SHP77 (cell line): ENCODE measurements at regions not wholly inside any gene's neighbourhood (a gene's known extent, or its start where the extent isn't known, plus 50 kb on each side); places are given as distances from the start of the nearest gene placed in this dataset.
A peak's percentile ranks its signal among the peaks of the same experiment; 100 is the strongest.
"Not testable (repeated sequence)": the region's sequence is repeated elsewhere in the genome, so short reads cannot be mapped to it uniquely, and the experiment has no call there.

Experiments used
- DNase-seq, 2 experiments: peaks; one replicate each; lab custom pipeline; 2025; lab: John Stamatoyannopoulos, UW

GRCh38 chr11:105432241-105432995 is 177.5 kb upstream of the GRIA4 start:
- no peak for DNase-seq

- no peak for DNase-seq
Observed at GRCh38 chr11:105429096-105429910, 180.6 kb upstream of the GRIA4 start.

GRCh38 chr11:105407101-105407500 is 202.8 kb upstream of the GRIA4 start:
- DNase-seq = no peak

DNA sequence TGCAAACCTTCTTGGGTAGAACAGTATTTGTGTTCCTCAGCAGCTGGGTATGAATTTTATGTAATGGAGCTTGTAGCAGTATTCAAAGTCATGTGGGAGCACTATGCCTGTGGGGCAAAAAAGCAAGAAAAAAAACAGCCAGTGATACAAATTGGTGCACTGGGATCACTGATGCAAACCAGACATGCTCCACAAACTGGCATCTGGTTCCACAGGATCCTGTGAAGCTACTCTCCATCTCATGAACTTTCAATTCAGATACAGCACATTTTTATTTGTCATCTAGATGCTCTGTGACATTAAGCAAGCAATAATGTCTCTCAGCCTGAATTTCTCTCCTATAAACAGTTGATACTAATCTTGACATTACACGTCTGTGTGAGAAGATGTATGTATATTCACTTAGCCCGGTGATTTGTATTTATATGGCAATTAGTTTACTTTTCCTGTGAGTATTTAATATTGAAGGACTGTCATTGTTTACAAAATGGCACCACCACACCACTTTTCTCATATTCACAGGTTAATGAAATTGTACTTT is 208.5 kb upstream of the GRIA4 start:
- DNase-seq = no peak

DNA sequence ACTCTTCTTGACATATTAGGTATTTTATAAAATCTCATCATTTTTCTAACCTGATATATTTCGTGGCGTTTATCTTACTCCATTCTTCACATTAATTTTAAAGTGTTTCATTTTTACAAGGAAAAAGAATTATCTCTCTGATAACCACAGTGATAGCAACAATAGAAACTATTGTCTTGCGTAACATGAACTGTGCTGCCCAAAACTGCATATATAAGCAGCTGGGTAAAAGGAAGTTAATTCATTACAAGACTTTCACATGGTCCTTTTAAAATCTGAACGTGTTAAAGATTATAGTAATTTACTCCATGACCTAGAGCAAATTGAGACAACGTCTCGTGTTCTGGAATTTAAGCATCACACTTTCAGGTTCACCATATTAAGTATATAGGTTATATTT is 210.4 kb upstream of the GRIA4 start:
- DNase-seq = no peak

GRCh38 chr11:105398636-105399035 is 211.2 kb upstream of the GRIA4 start:
- DNase-seq = no peak

DNA sequence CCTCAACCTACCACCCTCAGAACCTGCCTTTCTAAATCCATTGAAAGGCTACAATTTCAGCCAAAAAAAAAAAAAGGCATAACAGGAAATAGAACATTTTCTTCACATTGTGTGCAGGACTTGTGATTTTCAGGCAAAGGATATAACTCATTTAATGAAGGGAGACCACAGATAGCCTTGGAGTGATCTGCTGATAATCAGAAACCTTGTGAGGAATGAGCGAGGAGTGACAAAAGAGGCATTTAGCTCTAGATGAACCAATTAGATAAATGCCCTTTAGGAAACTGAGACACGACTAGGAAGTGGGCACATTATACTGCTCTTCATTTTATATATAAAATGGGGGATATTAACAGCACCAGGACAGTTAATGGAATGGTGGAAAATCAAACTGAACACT is 216.5 kb upstream of the GRIA4 start:
- no peak for DNase-seq

DNA sequence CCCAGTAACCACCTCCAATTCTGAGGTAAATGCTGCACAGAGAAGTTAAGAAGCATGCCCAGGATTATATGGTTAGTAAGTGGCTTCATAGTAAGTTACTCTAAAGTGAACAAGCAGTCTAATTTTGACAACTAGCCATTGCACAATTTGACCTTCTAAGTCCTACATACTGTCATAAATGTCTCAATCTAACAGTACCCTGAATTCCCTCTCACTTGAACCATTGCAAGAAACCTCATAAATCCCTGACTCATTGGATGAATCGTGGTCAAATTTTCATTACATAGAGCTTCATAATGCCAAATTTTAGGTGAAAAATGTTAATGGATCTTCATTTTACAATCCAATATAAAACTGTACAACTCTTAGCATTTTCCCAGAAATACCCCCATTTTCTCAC is 217.3 kb upstream of the GRIA4 start:
- DNase-seq = no peak

DNA sequence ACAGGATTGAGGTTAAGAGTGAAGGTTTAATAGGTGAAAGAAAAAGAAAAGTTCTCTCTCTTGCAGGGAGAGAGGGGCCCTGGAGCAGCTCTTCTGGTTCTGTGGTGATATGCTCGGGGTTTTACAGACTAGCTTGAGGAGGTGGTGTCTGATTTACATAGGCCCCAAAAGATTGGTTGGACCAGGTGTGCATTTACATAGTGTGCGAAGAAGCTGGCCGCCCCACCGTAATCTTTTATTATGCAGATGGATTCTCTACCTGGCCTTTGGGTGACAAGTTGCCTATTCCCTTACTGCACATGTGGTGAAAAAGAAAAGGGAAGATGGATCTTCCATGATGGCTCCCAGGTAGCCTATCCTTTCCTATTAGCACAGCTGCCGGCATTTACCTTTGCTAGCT is 219.9 kb upstream of the GRIA4 start:
- DNase-seq = no peak

DNA sequence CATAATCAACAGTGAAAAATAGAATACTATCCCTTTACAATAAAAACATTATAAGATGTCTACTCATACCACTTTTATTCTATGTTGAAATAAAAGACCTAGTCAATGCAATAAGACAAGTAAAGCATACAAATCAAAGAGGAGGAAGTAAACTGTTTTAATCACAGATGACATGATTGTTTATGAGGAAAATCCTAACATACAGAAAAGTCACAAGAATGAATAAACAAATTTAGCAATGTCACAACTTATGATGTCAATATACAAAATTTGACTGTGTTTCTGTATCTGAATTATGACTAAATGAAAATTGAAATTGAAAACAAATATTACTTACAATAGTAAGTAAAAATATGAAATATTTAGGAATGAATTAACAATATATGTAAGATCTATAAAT is 221.9 kb upstream of the GRIA4 start:
- no peak for DNase-seq

DNA sequence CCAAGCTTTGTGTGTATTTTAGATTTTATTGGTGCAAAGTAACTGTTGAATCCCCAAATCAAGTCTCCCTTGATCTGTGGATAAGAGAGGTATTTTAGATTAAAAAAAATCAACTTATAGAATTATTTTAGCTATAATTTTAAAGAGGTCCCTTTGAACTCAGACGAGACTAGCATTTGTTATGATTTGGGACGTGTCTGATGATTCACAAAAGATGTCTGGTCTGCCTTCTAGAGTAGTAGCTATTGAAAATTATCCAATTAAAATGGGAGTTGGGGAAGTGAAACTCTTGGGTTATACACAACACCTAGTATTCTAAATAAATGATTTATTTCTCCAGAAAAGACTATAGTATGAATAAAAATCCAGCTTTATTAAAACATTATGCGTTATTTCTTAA is 227.9 kb upstream of the GRIA4 start:
- DNase-seq = no peak

DNA sequence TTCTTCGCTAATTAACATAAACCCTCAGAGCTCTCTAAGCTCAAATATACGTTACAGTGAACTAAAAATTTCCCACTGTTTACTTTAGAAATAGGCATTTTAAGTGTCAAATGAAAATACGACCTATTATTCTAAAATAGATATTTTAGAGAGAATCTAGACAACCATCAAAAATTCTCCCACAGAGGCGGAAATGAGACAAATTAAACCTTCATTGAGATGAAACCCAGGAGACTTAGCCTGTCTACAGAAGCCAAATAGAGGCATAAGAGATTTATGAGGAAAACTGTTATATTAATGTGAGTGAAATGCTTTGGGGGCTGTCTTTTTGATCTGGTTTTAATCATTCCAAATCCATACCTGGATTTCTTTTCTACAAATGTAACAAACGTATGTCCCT is 232.0 kb upstream of the GRIA4 start:
- no peak for DNase-seq

- no peak for DNase-seq
Observed at GRCh38 chr11:105372206-105372605, 232.6 kb upstream of the CARD18 start.

GRCh38 chr11:105371311-105371710 is 231.7 kb upstream of the CARD18 start:
- DNase-seq = no peak

- no peak for DNase-seq
Observed at GRCh38 chr11:105368711-105369110, 229.1 kb upstream of the CARD18 start.

GRCh38 chr11:105367129-105367528 is 227.6 kb upstream of the CARD18 start:
- no peak for DNase-seq

GRCh38 chr11:105361651-105362050 is 222.1 kb upstream of the CARD18 start:
- DNase-seq = no peak

DNA sequence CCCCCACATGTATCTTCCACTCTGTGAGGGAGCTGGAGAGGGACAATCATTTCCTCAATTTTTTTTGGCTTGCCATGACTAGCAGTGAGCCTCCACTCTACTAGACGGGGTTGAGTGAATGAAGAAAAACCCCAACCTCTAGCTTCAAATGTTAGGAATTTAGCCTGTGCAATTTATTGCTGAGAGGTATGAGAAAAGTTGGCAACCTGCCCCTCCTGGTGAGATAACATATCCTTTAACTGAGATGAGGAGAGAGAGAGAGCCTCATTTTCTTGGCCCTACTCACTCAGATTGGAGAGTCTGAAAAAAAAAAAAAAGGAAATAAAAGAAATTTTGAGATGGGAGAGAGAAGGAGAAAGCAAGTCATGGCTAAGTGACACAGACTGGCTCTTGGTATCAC is 218.2 kb upstream of the CARD18 start:
- DNase-seq = no peak

DNA sequence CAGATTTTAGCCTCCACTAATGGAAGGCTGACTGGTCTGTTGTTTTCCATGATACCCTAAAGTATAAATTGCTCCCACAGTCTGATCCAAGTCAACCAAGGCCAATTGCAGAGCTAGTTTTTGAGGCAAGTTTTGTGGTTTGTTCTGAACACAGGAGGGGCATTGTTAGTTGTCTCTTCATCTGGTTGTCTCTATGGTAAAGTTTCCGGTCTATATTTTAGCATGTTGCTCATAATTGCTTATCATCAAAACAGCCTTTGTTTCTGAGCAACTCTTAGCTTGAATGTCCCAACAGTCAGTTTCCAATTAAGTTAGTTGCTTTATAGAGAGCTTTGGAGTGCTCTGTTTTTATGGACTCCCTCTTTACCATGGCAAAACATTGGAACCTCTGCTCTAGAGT is 217.6 kb upstream of the CARD18 start:
- no peak for DNase-seq

DNA sequence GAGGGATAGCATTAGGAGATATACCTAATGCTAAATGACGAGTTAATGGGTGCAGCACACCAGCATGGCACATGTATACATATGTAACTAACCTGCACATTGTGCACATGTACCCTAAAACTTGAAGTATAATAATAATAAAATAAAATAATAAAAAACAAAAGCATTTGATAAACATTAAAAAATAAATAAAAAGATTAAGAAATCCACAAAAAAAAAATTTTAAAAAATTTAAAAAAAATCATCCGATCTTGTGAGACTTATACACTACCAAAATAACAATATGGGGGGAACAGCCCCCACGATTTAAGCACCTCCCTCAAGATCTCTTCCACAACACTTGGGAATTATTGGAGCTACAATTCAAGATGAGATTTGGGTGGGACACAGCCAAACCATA is 210.3 kb upstream of the CARD18 start:
- DNase-seq = not testable (repeated sequence)

DNA sequence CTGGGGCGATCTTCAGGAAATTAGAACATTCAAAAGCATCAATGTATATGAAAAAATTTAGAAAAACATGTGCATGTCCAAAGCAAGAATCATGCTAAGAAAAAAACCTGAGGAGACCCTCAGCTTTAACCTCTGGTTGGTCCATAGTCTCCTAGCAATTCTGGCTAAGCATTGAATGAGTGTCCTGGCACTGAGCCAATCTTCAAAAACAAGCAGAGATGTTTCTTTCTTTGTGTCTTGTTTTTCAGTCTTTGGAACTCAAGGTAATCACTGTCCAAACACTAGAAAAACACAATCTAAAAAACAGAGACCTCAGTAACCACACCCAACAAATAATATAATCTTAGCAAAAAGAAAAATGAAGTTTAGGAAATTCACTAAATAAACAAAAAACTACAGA is 205.4 kb upstream of the CARD18 start:
- peak in 1 of 2 experiments; percentile 7 for DNase-seq

DNA sequence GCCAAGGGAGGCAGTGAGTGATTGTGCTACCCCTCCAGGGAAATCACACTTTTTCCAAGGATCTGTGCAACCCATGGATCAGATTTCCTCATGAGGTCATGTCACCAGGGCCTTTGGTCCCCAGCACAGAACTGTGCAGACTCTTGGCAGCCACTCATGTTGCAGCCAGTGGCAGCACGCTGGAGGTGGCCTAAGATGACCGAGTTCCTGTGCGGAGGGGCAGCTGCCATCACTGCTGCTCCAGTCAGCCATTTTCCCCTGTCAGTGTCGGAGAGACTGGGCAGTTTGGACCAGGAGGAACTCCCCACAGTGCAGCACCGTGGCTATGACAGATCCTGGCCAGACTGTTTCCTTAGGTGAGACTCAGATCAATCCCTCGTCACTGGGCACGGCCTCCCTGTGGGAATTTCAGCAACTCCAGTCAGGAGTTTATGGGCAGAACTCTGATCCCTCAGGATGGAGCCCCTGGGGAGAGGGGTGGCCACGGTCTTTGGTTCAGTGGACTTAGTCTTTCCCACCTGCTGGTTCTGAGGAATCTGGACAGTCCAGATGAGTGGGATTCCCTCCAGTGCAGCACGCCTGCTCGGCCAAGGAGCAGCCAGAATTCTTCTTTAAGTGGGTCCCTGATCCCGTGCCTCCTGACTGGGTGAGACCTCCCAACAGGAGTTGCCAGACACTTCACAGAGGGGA is 194.6 kb upstream of the CARD18 start:
- no peak for DNase-seq

DNA sequence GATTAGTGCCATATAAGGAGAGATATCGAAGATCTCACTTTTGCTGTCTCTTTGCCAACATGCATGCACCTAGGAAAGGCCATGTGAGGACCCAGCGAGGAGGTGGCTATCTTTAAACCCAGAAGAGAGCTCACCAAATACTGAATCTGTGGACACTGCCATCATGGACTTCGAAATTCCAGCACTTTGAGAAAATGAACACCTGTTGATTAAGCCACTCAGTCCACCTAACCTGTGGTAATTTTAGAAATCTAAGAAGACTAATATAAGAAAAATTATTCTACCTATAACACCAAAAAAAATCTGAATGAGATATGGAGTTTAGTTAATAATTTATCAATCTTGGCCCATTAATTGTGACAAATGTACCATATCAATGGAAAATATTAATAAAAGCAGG is 193.6 kb upstream of the CARD18 start:
- DNase-seq = no peak
